Suppressor macrophage treated with lipopolysaccharide for 1 hour (primary cell): ENCODE measurements at regions not wholly inside any gene's neighbourhood (a gene's known extent, or its start where the extent isn't known, plus 50 kb on each side); places are given as distances from the start of the nearest gene placed in this dataset.

ENCODE experiments used
- DNase-seq, 3 donors: peaks; one replicate each; pipeline ENCODE4 v3.0.0-alpha.2; 2020 to 2022

- DNase-seq, result no peak
These were observed 170.9 kb upstream of the NPVF start for GRCh38 chr7:25399000-25399750.

- DNase-seq, result no peak
These were observed 174.2 kb upstream of the NPVF start for GRCh38 chr7:25402532-25402931.

GRCh38 chr7:25405736-25406135 lies 177.4 kb upstream of the NPVF start:
- no peak for DNase-seq

DNA sequence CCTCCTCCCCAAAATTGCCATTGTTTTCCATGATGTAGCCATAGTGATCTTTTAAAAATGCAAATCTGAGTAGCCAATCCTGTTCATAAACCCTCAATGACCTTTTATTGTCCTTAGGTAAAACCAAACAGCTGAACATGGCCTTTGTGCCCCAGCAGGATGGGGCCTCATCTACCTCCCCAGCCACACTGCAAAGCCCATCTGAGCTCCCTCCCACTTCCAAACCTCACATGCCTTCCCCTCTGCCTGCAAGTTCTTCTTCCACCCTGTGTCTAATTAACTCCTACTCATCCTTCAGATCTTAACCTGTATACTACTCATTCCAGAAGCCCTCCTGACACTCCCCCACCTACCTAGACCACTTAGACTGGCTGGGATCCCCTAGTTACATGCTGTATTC lies 178.8 kb upstream of the NPVF start:
- no peak for DNase-seq

- no peak for DNase-seq
These were observed 179.9 kb upstream of the NPVF start for GRCh38 chr7:25408012-25408687.

GRCh38 chr7:25408876-25409275 lies 180.6 kb upstream of the NPVF start:
- DNase-seq, result no peak

- DNase-seq, result no peak
These were observed 181.8 kb upstream of the NPVF start for GRCh38 chr7:25409897-25410636.

DNA sequence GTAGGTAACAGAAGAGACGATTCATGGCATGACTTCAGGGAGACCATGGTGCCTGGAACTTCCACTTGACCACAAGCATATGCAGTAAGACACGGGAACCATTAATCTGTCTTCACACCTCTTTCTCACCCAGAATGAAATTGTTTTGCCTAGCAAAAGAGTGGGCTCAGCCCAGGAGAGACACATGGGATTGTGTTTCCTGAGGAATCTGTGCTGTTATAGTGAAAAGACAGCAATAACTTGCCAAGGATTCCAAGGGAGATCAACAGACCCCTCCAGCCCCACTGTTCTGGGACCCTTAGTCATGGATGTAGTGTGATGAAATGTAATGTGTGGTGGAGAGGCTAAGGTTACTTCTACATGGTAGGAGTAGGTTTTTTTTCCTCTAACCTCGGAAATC lies 192.5 kb upstream of the NPVF start:
- no peak for DNase-seq

DNA sequence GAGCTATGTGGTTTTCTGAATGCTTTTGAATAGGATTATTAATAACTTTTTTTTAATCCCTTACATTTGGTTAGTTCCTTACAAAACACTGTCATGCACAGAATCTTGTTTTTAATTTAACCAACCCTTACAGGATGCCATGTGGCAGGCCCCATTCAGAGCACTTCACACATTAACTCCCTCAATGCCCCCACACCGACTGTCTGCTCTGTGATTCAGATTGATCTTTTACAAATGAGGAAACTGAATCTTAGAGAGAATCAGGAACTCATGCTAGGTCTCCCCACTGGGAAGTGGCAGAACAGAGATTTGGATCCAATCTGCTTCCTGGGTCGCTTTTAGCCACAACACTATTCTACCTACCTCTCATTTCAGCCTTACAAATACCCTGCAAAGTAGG lies 195.8 kb upstream of the NPVF start:
- peak in 1 of 3 donors; percentile 1 for DNase-seq

DNA sequence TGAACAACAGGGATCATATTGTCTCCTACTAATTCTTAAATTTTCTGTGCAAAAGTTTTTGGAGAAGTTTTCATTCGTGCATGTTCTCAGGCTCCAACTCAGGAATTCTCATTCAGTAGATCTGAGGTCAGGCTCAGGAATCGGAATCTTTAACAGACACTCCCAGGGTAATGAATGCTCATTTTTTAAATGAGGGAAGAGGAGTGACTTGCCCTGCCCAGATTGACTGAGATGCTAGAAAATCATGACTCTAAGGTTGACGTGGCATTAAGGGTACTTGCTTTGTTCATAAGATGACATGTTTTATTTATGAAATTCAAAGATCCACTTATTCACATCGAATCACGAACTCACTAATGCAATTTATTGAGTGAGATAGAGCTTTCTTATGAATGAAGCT lies 196.6 kb upstream of the NPVF start:
- no peak for DNase-seq

DNA sequence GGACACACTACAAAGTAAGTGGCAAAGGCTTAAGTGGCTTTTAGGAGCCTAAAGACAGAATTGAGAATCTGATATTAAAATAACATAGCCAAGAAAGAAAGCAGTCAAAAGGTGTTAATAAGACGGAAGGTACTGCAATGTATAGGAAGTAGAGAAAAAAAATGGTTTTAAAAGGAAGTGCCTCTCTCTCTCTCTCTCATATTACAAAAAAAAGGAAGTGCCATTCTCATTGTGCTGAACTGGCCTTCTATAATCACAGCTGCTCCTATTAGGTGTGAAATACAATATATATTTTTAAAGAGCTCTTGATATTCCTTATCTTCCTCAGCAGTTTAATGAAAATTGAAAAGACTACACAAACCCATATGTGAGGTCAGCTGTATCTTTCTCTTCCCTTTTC lies 199.4 kb upstream of the NPVF start:
- peak in 2 of 3 donors; percentile 3 to 26 for DNase-seq

GRCh38 chr7:25429731-25430130 lies 201.4 kb upstream of the NPVF start:
- DNase-seq, result no peak

- no peak for DNase-seq
These were observed 202.1 kb upstream of the NPVF start for GRCh38 chr7:25430200-25430931.

- no peak for DNase-seq
These were observed 203.7 kb upstream of the NPVF start for GRCh38 chr7:25431956-25432450.

- DNase-seq, result no peak
These were observed 204.5 kb upstream of the NPVF start for GRCh38 chr7:25432807-25433206.

GRCh38 chr7:25436413-25436812 lies 208.1 kb upstream of the NPVF start:
- no peak for DNase-seq

GRCh38 chr7:25437308-25437707 lies 209.0 kb upstream of the NPVF start:
- DNase-seq, result no peak

- no peak for DNase-seq
These were observed 216.7 kb upstream of the NPVF start for GRCh38 chr7:25444991-25445390.

DNA sequence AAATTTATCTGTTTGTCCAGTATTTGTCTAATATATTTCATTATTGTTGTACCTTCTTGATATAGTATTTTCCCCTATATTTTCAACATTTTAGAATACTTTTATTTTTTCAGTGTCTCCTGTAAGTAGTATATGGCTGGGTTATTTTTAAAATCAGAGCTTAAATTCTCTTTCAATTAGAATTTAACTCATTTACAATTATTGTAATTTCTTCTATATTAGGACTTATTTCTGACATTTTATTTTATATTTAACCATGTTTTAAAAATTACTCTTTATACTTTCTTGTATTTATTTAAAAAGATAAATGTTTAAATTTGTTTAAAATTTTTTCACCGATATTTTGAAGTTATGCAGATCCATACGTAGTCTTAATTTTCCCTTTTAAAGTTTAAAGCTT lies 220.0 kb upstream of the NPVF start:
- DNase-seq, result no peak

DNA sequence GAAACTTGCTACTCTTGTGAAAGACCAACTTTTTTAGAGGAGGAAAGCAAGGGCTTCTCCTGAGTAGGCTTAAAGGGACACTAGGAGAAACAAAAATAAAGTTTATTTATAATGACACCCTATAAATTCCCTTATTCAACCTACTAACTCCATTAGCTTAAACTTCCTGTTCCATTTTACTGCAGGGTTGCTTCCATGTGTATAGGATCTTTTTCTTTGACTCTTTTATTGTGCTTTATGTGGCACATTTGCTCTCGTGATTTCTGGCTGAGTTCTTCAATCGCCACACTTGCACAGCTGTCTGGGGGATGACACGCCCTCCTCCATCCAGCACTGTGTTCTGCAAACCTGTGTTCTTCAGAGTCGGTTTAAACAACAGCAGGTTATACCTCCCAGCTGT lies 225.7 kb upstream of the NPVF start:
- DNase-seq, result no peak

DNA sequence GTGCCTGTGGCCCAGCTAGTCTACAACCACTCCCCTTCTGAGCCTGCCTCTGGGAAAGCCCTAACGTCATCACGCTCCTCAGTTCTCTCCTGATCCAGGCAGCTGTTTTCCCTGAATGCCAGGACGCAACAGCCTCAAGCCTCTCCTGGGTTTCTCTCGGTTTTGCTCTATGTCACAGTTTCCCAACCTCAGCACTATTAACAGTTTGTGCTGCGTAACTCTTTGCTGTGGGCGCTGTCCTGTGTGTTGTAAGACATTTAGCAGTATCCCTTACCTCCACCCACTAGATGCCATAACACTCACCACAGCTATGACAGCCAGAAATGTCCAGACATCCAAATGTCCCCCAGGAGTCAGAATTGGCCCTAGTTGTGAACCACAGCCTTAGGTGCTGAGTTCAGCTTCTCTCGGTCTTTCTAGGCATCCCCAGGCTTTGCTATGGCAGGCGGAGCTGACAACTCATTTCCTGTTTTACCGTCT lies 226.3 kb upstream of the NPVF start:
- DNase-seq, result peak; percentile 53 to 57 (median 54)

GRCh38 chr7:25455683-25456251 lies 227.5 kb upstream of the NPVF start:
- peak in 1 of 3 donors; percentile 1 for DNase-seq
